ENCODE measurements at regions not wholly inside any gene's neighbourhood (a gene's known extent, or its start where the extent isn't known, plus 50 kb on each side); places are given as distances from the start of the nearest gene placed in this dataset.

DNA sequence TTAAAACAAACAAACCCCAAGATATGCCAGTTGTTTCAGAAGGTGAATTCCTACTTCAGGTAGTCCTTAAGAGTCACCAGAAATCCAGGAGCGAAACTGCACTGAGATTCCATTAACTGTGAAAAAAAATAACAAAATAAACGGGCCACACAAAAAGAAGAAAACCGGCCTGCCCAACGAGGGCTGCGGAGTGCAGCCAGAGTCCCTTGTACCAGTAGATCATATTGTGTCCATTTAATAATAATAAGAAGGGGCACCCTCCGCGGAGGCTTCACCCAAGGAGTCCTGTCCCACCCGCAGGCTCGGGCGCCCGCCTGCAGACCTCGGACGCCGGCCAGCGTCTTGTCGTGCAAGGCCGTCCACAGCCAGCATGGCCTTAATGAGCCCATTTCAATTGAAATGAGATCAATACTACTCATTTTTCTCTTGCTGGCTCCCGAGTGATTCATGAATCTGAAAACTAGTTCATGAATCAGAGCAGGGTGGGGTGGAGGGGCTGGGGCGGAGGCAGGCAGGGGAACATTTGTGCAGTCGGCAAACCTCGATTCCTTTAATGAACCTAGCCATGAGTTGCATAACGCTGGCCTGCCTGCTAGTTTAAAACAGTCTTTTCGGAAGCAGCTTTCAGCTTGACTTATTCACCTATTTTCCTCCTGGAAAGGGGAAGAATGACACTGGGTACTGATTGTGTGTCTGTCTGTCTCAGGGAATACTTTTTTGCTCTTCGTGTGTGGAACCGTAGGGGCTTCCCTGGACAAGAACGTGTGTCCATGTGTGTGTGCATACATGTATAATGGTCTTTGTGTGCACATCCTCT, 113.1 kb upstream of the IRF2BP2 start:
- POLR2A ChIA-PET = interaction anchor here (0.7 to 4.7 kb wide), 4 partner anchors 109 to 353 kb away, joined by 3 to 65 read pairs (median 4); partner anchors contain the start of gene IRF2BP2

DNA sequence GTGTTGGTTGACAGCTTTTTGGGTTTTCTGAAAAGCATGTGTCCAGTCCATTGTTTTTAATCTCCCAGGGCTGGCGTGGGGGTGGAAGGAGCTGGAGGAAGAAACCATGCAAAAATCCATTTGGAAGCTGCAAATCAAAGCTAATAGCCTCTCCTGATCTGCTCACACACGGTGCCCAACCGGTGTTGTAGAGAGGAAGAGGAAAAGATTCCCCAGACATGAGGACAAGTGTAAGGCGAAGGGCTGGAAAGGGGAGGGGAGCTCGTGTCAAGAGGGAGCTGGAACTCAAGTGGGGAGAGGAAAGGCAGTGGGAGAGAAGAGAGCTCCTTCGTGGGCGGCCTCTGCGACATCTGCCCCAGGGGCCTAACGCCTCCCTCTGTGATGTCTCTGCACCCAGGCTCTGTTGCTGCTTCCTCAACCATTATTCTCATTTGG, 112.3 kb upstream of the IRF2BP2 start:
- ChIA-PET POLR2A (interaction anchor here (4.7 kb wide), 1 partner anchor 112 kb away, joined by 65 read pairs; the partner anchor contains the start of gene IRF2BP2), CTCF (interaction anchor here (0.7 to 3.3 kb wide), 3 partner anchors 90 to 121 kb away, joined by 3 to 13 read pairs (median 11); no protein-coding TSS in a partner anchor)

More for the DNA sequence above, 113.1 kb upstream of the IRF2BP2 start:
- CTCF ChIA-PET = interaction anchor here (0.7 to 3.3 kb wide), 5 partner anchors 12 to 224 kb away, joined by 3 to 13 read pairs (median 6); no protein-coding TSS in a partner anchor

DNA sequence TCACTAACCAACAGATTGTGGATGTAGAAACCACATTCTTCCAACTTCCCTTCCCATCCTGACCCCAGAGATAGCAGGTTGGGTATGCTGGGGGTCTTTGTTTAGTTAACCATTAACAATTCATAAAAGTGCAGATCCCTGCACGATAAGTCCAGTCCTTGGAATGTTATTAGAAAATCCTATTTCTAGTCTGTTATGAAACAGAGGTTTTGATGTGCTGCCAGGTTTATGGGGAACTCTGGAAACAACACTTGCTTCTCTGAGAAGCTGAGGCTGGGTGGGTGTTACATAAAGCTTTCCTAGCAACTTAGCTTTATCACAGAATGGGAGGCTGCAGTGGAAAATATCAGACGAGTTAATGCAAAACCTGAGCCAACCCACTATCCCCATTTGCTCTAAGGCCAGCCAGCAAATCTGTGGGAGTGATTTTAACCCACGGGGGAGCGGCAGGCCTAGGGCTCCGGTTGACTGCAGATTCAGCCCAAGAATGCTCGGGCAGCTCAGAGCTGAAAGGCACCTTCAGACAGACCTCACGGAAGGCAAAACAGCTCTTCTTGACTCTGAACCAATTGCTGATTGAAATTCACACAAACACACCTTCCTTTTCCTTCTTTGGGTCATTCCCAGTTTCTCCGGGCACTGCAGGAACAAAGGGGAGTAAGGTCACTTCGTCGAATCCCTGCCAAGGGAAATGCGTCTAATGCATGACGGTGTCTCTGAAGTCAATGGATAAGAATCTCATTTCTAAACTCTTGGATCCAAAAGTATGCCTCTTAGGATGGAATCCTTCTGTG, 111.7 kb upstream of the IRF2BP2 start:
- POLR2A ChIA-PET = interaction anchor here (4.7 kb wide), 1 partner anchor 111 kb away, joined by 65 read pairs; the partner anchor contains the start of gene IRF2BP2
- CTCF ChIA-PET = interaction anchor here (0.7 kb wide), 1 partner anchor 89 kb away, joined by 3 read pairs; no protein-coding TSS in a partner anchor

DNA sequence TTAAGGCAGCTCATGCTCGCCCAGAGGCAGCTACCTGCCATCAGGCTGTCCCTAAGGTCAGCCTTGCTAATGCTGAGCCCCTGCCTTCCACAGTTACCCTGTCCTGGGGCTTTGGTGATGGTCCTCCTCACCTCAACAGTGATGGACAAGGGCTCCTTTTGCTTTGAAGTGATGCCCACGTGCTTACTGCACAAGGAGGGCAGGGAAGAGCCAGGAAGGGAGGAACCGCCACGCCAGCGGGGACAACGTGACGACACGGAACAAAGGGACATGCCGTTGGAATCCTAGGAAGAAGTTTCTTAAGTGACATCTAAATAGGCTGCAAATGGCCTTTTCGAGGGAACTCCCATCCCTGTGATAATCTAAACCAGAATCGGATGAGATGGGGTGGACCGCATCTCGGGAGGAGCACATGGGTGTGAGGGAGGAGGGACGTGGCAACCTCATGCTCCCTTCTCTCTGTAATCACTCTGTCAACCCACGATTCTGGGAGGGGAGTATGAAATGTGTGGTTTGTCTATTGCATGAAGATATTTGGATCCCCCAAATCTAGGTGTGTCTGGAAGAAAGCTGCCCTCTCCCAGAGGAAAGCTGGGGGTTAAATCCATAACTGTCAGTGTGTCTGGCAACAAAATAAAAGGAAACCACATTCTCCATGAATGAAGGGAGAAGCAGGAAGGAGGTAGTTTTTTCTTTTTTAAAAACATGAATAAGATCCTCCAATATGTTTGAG, 110.9 kb upstream of the IRF2BP2 start:
- ChIA-PET POLR2A (no interaction called here), CTCF (no interaction called here)

DNA sequence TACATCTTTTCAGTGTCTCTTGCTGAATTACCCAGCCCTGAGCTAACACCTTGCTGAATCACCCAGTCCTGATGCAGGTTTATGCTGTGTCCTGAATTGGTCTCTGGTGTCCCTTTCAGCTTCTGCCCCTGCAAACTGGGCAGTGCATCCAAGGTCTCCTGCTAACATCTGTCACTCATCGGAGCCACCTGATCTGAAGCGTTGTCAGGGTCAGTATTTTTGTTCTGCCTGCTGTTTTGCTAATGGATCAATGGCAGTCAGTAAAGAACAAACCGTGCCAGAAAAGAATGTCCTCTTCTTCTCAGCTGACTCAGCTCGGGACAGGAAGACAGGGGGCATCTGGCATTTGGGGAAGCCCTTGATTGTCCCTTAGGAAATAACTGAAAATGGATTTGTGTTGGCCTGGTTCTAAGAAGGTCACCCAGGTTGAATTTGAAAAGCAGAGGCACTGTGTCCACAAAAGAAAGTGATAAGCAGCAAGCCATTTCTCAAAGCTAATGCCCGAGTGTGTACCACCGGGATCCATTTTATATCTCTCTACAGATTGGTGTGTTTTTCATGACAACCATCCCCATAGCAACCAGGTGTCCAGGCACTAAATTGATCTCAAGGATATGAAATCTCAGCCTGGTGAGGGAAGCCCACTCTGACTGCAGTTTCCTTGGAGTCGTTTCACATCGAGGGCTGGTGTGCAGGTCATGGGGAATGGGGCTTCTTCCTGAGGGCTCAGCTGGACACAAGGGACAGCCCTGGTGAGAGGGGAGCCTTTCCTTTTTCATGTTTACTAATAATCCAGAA, 109.7 kb upstream of the IRF2BP2 start:
- POLR2A ChIA-PET = interaction anchor here (0.5 kb wide), 1 partner anchor 108 kb away, joined by 4 read pairs; no protein-coding TSS in a partner anchor
- CTCF ChIA-PET = no interaction called here

DNA sequence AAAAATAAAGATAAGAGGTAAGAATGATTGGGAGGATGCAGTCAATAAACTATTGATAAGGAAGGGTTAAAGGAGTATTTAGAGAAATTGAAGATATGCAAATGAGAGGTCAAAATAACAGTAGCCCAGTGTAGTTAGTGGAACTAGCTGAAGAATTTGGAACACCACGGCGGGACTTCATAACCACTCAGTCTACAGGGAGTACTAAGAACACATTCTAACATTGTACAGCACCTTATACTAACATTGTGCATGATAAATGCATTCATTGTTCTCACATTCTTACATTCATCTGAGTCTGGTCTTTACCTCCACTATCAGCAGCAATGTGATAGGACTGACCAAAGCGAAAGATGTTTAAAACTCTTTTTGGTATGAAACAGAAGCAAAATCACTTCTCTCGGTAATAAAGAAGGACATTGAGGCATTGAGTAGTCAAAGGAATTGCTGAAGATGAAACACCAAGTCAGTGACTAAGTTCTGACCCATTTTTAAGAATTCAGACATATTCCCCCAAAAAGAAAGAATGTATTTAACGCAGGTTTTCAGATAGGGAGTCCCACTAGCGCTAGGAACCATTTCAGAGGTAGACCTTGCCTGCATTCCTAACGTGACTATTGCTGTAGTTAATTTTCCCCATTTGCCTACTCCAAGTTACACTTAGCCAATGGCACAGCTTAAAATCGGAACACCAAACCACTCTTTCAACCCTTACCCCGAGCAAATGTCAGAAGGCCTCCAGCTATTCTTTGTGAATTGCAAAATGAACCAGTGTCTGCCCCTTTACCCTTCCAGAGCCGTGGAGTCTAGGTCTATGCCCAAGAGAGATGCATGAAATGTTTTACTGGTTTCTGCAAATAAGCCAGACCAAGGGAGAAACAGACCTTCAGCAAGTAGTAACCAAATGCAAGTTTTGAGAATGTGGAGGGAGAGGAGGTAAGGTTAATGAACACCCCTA, 108.8 kb upstream of the IRF2BP2 start:
- POLR2A ChIA-PET = no interaction called here
- CTCF ChIA-PET = no interaction called here

DNA sequence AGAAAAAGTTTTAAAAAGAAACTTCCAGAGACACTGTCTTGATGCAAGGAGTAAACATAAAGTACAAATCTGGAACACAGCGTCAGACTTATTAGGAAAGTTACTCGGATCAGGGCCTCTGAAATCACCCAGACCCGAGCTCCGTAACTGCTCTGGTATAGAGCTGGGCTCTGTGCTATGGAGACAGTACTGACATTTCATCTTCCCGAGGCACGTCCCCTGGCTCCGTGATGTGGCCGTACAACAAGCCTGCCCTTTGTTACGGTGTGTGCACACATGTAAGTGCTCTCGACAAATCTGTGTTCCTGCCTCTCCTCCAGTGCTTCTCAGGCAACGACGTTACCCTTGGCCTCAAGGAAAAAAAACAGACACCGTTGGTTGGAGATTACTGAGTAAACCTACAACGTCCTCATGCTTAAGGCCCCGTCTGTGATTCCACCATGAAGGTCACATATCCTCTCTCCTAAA, 107.0 kb upstream of the IRF2BP2 start:
- POLR2A ChIA-PET = no interaction called here

DNA sequence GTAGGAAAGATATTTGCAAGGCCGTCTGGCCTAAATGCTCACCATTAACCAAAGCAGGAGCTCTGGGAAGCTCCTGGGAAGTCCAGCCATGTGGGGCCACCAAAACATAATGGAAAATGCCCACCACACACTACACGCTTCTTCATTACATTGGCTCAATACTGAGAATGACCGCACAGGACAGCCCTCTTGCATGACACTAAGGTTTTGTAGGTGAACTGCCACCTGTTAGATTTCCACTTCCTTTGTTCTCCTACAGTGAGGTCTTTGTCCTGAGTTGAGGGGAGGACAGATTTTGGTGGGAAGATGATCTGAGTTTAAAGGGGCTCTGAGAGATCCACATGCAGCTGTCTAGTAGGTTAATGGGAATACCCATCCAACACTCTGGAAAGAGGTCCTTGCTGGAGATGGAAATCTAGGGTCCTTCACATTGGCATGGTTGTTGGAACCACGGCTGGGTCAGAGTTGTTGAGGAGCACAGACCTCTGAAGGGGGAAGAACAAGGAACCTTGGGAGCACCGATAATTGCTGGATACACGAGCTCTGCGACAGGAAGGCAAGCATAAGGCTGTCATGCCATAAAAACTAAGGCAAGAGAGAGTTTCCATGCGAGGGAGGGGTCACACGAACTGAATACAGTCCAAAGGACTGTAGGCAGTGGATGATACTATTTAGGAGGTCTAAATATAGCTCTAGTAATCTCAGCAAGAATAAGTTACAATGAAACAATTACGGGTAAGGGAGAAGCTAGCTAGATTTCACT, 105.5 kb upstream of the IRF2BP2 start:
- CTCF ChIA-PET = interaction anchor here (0.6 to 1.2 kb wide), 3 partner anchors 8 to 897 kb away, joined by 3 to 4 read pairs (median 3); no protein-coding TSS in a partner anchor
- POLR2A ChIA-PET = interaction anchor here (0.6 kb wide), 1 partner anchor 16 kb away, joined by 7 read pairs; no protein-coding TSS in a partner anchor

More for the DNA sequence above, 107.0 kb upstream of the IRF2BP2 start:
- CTCF ChIA-PET = interaction anchor here (1.1 kb wide), 1 partner anchor 9 kb away, joined by 3 read pairs; no protein-coding TSS in a partner anchor

DNA sequence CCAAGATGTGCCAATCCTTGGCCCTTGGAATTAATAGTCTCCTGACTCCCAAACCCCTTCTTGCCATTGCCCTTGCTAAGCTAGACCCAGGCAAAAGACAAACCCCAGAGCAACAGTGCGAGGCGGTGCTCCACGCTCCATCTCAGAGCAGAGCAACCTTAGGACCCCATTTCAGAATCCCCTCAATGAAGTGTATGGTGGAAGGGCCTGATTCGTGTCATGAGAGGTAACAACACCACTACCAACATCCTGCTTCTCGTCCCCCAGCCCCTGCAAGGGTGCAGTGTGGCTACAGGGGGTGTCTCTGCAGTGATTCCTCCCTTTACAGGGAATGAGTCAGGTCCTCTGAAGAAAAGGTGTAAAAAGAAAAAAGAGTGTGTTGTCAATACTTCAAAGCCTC, 103.9 kb upstream of the IRF2BP2 start:
- CTCF ChIA-PET = no interaction called here
- POLR2A ChIA-PET = no interaction called here

DNA sequence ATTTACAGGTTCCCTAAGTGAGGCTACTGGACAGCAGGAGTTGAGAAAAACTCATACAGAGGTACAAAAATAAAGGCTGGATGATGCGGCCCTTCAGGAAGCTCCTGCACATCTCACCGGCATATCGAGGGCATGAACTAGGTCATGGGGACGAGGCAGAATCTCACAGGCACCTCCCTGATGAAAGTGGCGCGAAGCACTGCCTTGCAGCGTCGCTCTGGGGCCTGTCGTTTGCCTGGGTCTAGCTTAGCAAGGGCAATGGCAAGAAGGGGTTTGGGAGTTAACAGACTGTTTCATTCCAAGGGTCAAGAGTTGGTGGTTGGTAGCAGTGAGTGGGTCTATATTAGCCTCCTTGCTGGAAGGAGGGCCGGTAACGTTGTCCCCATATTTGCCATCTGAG, 103.5 kb upstream of the IRF2BP2 start:
- ChIA-PET CTCF (interaction anchor here (1.2 kb wide), 1 partner anchor 131 kb away, joined by 3 read pairs; no protein-coding TSS in a partner anchor), POLR2A (no interaction called here)

DNA sequence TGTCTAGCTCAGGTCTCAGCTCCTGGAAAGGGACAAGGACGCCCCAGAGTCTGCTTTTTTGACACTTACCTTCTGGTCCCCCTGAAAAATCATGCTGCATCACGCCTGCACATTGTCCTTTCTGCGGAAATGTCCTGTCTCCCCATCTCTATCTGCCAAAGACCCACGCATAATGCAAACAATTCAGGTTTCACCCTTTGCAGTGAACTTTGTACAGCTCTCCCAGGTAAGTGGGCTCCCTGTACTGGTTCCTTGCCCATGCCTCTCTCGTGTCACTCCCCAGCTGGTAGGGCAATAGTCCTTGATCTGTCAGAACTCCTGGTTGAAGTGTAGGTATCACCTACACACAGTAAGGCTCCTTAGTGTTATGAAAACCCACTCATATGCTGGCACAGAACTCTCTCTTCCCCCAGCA, 102.9 kb upstream of the IRF2BP2 start:
- POLR2A ChIA-PET = no interaction called here
- CTCF ChIA-PET = interaction anchor here (1.2 kb wide), 1 partner anchor 131 kb away, joined by 3 read pairs; no protein-coding TSS in a partner anchor

DNA sequence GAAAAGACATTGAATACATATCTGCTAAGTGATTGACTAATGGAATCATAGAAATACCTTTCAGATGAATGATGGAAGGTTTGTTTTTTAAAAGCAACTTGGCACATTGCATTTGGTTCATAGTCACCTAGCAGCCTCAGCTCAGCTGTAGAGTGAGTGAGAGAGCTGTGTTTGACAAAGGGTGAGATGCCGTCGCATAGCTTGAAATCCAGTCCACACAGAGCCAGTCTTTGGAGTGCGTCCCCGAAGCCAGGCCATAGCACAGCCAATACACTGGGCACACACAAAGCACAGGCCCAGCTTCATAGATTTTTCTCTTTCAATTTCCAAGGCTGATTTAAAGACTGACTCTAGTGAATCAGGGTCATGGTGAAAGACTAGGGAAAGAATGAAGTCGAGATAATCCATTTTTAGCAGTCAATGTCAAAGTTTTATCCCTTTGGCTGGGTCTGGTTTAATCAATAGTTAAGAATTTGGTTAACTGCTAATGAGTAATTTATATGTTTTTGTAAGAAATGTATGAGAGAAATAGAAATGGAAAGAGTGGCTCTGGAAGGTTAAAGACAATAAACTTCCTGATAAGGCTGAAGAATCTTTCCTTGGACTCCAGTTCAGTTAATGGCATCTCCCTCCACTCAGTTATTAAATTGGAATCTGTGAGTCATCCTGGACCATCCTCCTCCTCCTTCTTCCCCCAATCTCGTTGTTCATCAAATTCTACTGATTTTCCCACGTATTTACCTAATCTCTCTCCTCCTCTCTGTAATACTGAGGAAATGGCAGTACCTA, 101.2 kb upstream of the IRF2BP2 start:
- CTCF ChIA-PET = no interaction called here
- POLR2A ChIA-PET = no interaction called here

DNA sequence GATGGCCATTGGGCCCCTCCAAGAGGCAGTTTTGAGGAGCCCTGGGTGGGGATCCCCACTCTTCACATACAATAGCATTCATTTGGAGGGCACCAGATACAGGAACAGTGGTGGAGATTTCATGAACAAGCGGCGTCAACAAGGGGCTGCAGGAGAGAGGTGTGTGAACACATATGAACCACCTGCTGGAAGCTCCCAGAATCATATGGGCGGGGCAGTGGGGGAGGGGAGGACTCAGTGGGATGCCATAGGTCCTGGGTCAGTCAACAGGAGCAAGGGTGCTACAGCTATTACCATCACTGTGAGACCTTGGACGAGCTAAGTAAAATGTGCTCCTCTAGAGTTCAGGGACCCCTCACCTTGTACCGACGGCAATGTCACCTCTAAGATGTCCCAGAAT, 100.4 kb upstream of the IRF2BP2 start:
- CTCF ChIA-PET = no interaction called here

DNA sequence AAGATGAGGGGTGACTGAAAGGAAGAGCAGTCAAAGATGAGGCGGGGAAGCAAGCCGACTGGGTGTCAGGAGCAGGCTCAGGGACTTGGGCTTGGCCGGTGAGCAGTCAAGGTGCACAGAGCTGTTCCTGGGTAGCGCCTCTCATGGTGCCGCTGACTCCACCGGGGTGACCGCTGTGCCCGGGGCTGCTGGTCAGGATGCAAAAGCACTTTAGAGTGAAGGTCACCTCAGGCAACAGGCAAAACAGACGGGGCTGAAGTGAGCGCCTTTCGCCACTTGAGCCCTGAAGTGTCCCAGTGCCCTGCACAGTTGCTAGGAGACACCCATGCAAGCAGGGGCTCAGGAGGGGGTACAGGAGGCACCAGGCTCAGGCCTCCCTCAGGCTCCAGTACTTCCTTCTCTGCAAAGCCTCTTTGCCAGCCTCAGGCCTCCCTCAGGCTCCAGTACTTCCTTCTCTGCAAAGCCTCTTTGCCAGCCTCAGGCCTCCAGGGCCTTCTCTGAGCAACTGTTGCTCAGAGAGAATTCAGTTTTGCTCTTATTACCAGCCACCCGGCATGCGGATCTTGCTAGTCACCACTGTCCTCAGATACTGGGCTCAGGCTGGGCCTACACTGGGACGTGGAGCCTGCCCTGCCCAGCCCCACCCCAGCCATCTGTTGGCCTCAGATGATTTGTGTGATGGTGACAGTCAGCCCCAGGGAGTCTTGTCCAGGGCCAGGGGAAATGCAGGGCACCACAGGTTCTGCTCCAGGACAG, 99.7 kb upstream of the IRF2BP2 start:
- ChIA-PET CTCF (no interaction called here), POLR2A (no interaction called here)

More for the DNA sequence above, 100.4 kb upstream of the IRF2BP2 start:
- POLR2A ChIA-PET = no interaction called here

DNA sequence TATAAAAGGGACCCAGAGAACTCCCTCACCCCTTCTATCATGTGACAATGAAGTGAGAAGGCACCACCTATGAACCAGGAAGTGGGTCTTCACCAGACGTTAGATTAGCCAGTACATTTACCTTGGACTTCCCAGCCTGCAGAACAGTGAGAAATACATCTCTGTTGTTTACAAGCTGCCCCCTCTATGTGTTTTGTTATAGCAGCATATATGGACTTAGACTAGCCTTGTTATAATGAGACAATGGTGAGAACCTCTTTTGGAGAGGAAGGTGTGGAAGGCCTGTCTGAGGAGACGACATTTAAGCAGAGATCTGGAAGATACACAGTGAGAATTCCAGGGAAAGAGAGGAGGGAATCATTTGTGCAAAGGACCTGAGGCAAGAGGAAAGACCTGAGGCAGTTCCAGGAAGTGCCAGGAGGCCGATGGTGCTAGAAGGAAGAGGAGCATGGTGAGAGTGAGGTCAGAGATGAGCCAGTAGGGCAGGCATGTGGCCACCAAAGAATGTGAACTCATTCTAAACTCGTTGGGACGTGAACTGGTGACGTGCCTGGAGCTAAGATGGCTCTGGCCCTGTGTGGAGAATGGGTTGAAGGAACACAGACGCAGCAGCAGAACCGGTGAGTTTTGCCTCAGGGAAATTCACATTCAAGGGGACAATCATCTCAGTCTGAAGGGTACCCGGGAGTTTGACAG, 98.9 kb upstream of the IRF2BP2 start:
- POLR2A ChIA-PET = no interaction called here
- CTCF ChIA-PET = no interaction called here

All from activated CD8-positive, alpha-beta memory T cell treated with anti-CD3 and anti-CD28 coated beads for 36 hours (primary cell).